ENCODE measurements at regions not wholly inside any gene's neighbourhood (a gene's known extent, or its start where the extent isn't known, plus 50 kb on each side); places are given as distances from the start of the nearest gene placed in this dataset.

DNA sequence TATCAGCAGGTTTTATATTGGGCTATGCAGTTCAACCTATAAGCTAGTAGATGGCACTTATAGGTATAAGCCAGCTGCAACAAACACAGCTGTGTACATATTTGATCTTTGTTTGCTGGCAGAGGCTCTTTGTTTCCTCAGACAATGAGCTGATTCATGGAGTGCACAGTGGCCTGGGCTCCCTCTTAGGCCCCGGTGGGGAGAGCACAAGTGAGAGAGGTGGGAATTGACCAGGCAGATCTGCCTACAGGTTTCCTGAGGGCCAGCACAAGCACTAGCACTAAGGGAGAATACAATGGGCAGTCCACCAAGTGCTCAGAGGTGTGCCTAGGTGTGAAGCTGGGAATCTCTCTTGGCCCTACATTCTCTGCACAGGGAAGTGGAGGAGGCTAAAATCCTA, 1390.7 kb downstream of the SLITRK5 start:
- no peak for TF ChIP-seq CTCF (conservative IDR thresholded peaks at IDR 0.05; ENCODE audit: low read depth, low read length)
- no peak for TF ChIP-seq EZH2 (IDR thresholded peaks at IDR 0.05; ENCODE audit: borderline replicate concordance, low read depth, low read length, poor library complexity, severe bottlenecking)

Measured in A673 (cell line).